K562 (cell line): ENCODE measurements at regions not wholly inside any gene's neighbourhood (a gene's known extent, or its start where the extent isn't known, plus 50 kb on each side); places are given as distances from the start of the nearest gene placed in this dataset.
"Not testable (repeated sequence)": the region's sequence is repeated elsewhere in the genome, so short reads cannot be mapped to it uniquely, and the experiment has no call there.

Experiments
- ATAC-seq: fragments of 200-7000 bp; cut with Tn5 transposase; 3 replicates; pipeline ENCODE4 v1.9.1; 2020; ENCODE audit warnings: moderate library complexity
- BruUV-seq: library from RNA; stranded (reverse); fragments of 400-500 nt; replicated peaks from 2 replicates; lab custom pipeline; 2021; lab: Mats Ljungman, UMichigan
- CTCF ChIA-PET: fragments of 300-600 bp; formaldehyde crosslinking; extraction: SDS; loops from one replicate; lab custom pipeline; 2021; ENCODE audit warnings: low intra/inter-chr PET ratio; lab: Yijun Ruan, JAX
- POLR2A ChIA-PET: fragments of 300-600, 350-650 bp; sonication (Branson Sonifier 250); formaldehyde crosslinking; extraction: SDS; loops from one replicate; lab custom pipeline; 2021; ENCODE audit warnings: antibody characterized with exemption, inconsistent platforms; lab: Yijun Ruan, JAX
- DNase-seq, 4 experiments: peaks; one replicate each; pipeline versions ENCODE4 v3.0.0 to v3.0.0-alpha.2; 2011 to 2018; ENCODE audit warnings: low spot score in 3 of 4, mixed read lengths in 3 of 4; ENCODE audit errors: extremely low read depth in 1 of 4
- FAIRE-seq: peaks from 2 replicates; lab custom pipeline; 2011; peaks lifted over from hg19 to GRCh38; lab: Jason Lieb, UNC
- H2AFZ ChIP-seq: 2 replicates; pipeline ENCODE4 v1.6.0; 2011; ENCODE audit warnings: low read depth, low read length, control low read depth, inconsistent platforms
- H3K27ac ChIP-seq: fragments of 200-600 bp; 3 replicates; pipeline ENCODE4 v1.8.0; 2011; ENCODE audit warnings: low read depth, mild to moderate bottlenecking, control low read depth, inconsistent platforms, low read length, moderate library complexity, mixed read lengths; ENCODE audit errors: extremely low read depth
- H3K27me3 ChIP-seq, 2 experiments: fragments of 300-600 bp in 1 of 2; 2 replicates in 1 of 2; 3 replicates in 1 of 2; pipeline versions ENCODE4 v1.6.0 to v1.8.0; 2011; ENCODE audit warnings: inconsistent platforms in 2 of 2, low read length in 2 of 2, mild to moderate bottlenecking in 1 of 2, mixed read lengths in 1 of 2, moderate library complexity in 1 of 2; ENCODE audit not compliant: control insufficient read depth in 2 of 2, insufficient read depth in 2 of 2
- H3K36me3 ChIP-seq: fragments of 300-600 bp; 3 replicates; pipeline ENCODE4 v1.8.0; 2011; ENCODE audit warnings: mild to moderate bottlenecking, low read length, inconsistent platforms; ENCODE audit not compliant: control insufficient read depth, insufficient read depth
- H3K4me1 ChIP-seq, 2 experiments: fragments of 200-600 bp in 1 of 2; replicated peaks in 1 of 2; 2 replicates in 1 of 2; 3 replicates in 1 of 2; pipeline versions ENCODE4 v1.5.1 to v1.8.0; 2011; ENCODE audit warnings: inconsistent platforms in 2 of 2, low read length in 2 of 2, mild to moderate bottlenecking in 1 of 2, mixed read lengths in 1 of 2, moderate library complexity in 1 of 2; ENCODE audit not compliant: control insufficient read depth in 2 of 2, insufficient read depth in 2 of 2
- H3K4me2 ChIP-seq: 2 replicates; pipeline ENCODE4 v1.6.1; 2011; ENCODE audit warnings: low read length, control low read depth, inconsistent platforms, mixed read lengths; ENCODE audit not compliant: insufficient read depth
- H3K4me3 ChIP-seq: fragments of 200-600 bp; sonication (generic), shearing (Covaris generic); 2 replicates; pipeline ENCODE4 v1.5.1; 2016; ENCODE audit warnings: control low read depth, inconsistent platforms
- H3K79me2 ChIP-seq: fragments of 200-600 bp; 3 replicates; pipeline ENCODE4 v1.8.0; 2011; ENCODE audit warnings: low read length, inconsistent platforms; ENCODE audit not compliant: control insufficient read depth, insufficient read depth
- H3K9ac ChIP-seq, 2 experiments: 2 replicates each; pipeline versions ENCODE4 v1.6.0 to v1.6.1; 2011; ENCODE audit warnings: low read depth in 2 of 2, low read length in 2 of 2, control low read depth in 1 of 2, inconsistent platforms in 1 of 2, mild to moderate bottlenecking in 1 of 2, mixed read lengths in 1 of 2; ENCODE audit not compliant: insufficient read depth in 1 of 2
- H3K9me1 ChIP-seq: one replicate; pipeline ENCODE4 v1.6.0; 2011; ENCODE audit warnings: inconsistent platforms, mild to moderate bottlenecking, low read length, moderate library complexity; ENCODE audit not compliant: control insufficient read depth, insufficient read depth
- H3K9me3 ChIP-seq: replicated peaks from 2 replicates; pipeline ENCODE4 v1.5.1; 2011; ENCODE audit warnings: low read depth, low read length, inconsistent platforms; ENCODE audit not compliant: control insufficient read depth, insufficient read depth
- H4K20me1 ChIP-seq: replicated peaks from 2 replicates; pipeline ENCODE4 v1.6.1; 2011; ENCODE audit warnings: low read length, inconsistent platforms, mixed read lengths; ENCODE audit not compliant: control insufficient read depth, insufficient read depth
- MGA ChIP-seq: fragments of 450-650 bp; IDR thresholded peaks from 2 replicates; pipeline ENCODE4 v1.6.1; 2016; ENCODE audit warnings: mild to moderate bottlenecking, moderate library complexity
- TOE1 ChIP-seq, 2 experiments: fragments of 450-650 bp in 1 of 2; sonication (generic) in 1 of 2; formaldehyde crosslinking in 1 of 2; IDR thresholded peaks; 2 replicates each; pipeline versions ENCODE4 v1.7.1 to v1.8.0; 2016 to 2022; ENCODE audit warnings: borderline replicate concordance in 2 of 2, mild to moderate bottlenecking in 2 of 2, antibody characterized with exemption in 1 of 2, inconsistent platforms in 1 of 2, low read depth in 1 of 2, missing genetic modification reagents in 1 of 2, moderate library complexity in 1 of 2
- WGBS: fragments of 100-300 bp; shearing (Covaris generic); methylation state at CpG from one replicate; pipeline ENCODE4 v1.1.6; 2016; ENCODE audit warnings: low coverage, mixed read lengths; ENCODE audit not compliant: insufficient coverage; ENCODE audit errors: missing lambda C conversion rate; 5-methylcytosine and 5-hydroxymethylcytosine counted together
- in situ Hi-C: fragments of 300-500 bp; cut with MboI; formaldehyde crosslinking; loops from 4 replicates; pipeline ENCODE4 v1.15.0; 2018; ENCODE audit warnings: inconsistent platforms, mixed read lengths
- intact Hi-C: fragments of 100-400 bp; cut with micrococcal nuclease; formaldehyde crosslinking; loops from 2 replicates; pipeline ENCODE4 v1.14.2; 2022

DNA sequence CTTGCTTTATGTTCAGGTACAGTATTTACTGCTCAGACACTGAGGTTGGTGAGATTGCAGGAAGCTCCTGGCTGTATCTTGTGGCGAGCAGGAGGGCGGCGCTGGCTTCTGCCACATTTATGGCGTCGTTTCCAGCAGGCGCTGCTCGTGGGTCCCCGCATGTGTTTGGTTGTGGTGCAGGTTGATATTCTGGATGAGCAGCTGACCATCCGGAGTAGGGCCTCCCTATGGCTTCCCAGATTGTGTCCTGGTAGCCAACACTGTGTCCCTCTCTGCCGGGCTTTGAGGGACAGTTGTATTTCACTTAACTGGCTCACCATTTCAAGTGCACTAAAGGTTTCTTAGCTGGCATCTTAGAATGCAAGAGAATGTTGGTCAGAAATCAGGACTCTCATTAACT is 386.5 kb upstream of the TPM1 start (continued):
- TF ChIP-seq TOE1 (IDR thresholded peaks at IDR 0.05; ENCODE audit: borderline replicate concordance): no peak
- no peak for TF ChIP-seq TOE1 (CRISPR knock-in tag; IDR thresholded peaks at IDR 0.05; ENCODE audit: borderline replicate concordance, low read depth)
- no peak for TF ChIP-seq MGA

- H4K20me1 ChIP-seq, intact Hi-C loops, H3K36me3 ChIP-seq, H3K9me1 ChIP-seq, FAIRE-seq, DNase-seq, H3K4me2 ChIP-seq, CTCF ChIA-PET, H3K4me3 ChIP-seq, H3K27me3 ChIP-seq, H3K9ac ChIP-seq, H2AFZ ChIP-seq, H3K79me2 ChIP-seq, H3K9me3 ChIP-seq, ATAC-seq, in situ Hi-C loops, POLR2A ChIA-PET, H3K4me1 ChIP-seq, H3K27ac ChIP-seq, BruUV-seq: not testable (repeated sequence)
- 0% methylated on average over 7 of the region's 7 CpGs for WGBS
Observed at GRCh38 chr15:62657501-62657900, 385.0 kb upstream of the TPM1 start.
